BJ (cell line): ENCODE measurements at regions not wholly inside any gene's neighbourhood (a gene's known extent, or its start where the extent isn't known, plus 50 kb on each side); places are given as distances from the start of the nearest gene placed in this dataset.

Experiments used
- CTCF ChIA-PET: fragments of 350-600 bp; formaldehyde crosslinking; extraction: SDS; loops from one replicate; lab custom pipeline; 2021; ENCODE audit warnings: antibody characterized with exemption, inconsistent platforms; lab: Yijun Ruan, JAX
- POLR2A ChIA-PET: fragments of 300-600 bp; sonication (Branson Sonifier 250); formaldehyde crosslinking; extraction: SDS; loops from one replicate; lab custom pipeline; 2021; ENCODE audit warnings: antibody characterized with exemption; lab: Charles Lee
- DNase-seq: peaks from one replicate; pipeline ENCODE4 v3.0.0-alpha.2; 2011; ENCODE audit warnings: low read depth
- H3K27me3 ChIP-seq: 2 replicates; pipeline ENCODE4 v1.6.0; 2011; ENCODE audit warnings: low read length; ENCODE audit not compliant: control insufficient read depth, insufficient read depth
- H3K36me3 ChIP-seq: 2 replicates; pipeline ENCODE4 v1.5.1; 2011; ENCODE audit warnings: low read length; ENCODE audit not compliant: control insufficient read depth, insufficient read depth
- H3K4me3 ChIP-seq: 2 replicates; pipeline ENCODE4 v1.5.1; 2011; ENCODE audit warnings: low read depth, mild to moderate bottlenecking, control low read depth, low read length
- TF ChIP-seq, protein P1 (sequence below): IDR thresholded peaks from 2 replicates; pipeline ENCODE4 v1.5.1; 2011; ENCODE audit warnings: low read depth, mild to moderate bottlenecking, control low read depth, inconsistent platforms, low read length, moderate library complexity; ENCODE audit not compliant: insufficient read depth

GRCh38 chr5:175001311-175001710 is 276.9 kb downstream of the MSX2 start:
- CTCF ChIA-PET = no interaction called here
- no peaks in the 10 kb centered on the region for H3K36me3 ChIP-seq
- no peak for DNase-seq
- TF ChIP-seq, protein P1, sequence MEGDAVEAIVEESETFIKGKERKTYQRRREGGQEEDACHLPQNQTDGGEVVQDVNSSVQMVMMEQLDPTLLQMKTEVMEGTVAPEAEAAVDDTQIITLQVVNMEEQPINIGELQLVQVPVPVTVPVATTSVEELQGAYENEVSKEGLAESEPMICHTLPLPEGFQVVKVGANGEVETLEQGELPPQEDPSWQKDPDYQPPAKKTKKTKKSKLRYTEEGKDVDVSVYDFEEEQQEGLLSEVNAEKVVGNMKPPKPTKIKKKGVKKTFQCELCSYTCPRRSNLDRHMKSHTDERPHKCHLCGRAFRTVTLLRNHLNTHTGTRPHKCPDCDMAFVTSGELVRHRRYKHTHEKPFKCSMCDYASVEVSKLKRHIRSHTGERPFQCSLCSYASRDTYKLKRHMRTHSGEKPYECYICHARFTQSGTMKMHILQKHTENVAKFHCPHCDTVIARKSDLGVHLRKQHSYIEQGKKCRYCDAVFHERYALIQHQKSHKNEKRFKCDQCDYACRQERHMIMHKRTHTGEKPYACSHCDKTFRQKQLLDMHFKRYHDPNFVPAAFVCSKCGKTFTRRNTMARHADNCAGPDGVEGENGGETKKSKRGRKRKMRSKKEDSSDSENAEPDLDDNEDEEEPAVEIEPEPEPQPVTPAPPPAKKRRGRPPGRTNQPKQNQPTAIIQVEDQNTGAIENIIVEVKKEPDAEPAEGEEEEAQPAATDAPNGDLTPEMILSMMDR = no peak
- no peak overlapping the region for H3K4me3 ChIP-seq
- H3K27me3 ChIP-seq = no peaks in the 10 kb centered on the region
- POLR2A ChIA-PET = no interaction called here

DNA sequence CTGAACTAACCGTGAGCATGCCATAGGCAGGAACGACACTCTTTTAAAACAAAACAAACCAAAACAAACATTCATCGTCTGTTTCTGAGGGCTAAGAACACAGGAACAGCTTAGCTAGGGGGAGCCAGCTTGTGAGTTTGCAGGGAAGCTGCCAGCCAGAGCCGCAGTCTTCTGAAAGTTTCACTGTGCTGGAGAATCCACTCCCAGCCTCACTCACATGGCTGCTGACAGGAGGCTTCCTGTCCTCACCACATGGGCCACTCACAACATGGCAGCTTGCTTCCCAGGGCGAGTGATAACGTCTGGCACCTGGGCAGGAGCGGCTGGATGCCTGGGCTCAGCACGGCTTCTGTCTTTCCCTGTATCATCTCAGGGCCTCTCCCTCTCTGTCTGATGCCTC is 275.2 kb downstream of the MSX2 start:
- ChIA-PET POLR2A (no interaction called here), CTCF (no interaction called here)
- Histone ChIP-seq H3K4me3 (no peak overlapping the region), H3K27me3 (no peaks in the 10 kb centered on the region), H3K36me3 (no peaks in the 10 kb centered on the region)
- DNase-seq = no peak
- TF ChIP-seq, protein P1 = no peak

- Histone ChIP-seq H3K27me3 (no peaks in the 10 kb centered on the region), H3K36me3 (no peaks in the 10 kb centered on the region), H3K4me3 (no peak overlapping the region)
- DNase-seq = no peak
- TF ChIP-seq, protein P1 = no peak
- ChIA-PET POLR2A (no interaction called here), CTCF (no interaction called here)
Observed at GRCh38 chr5:174998131-174998730, 273.8 kb downstream of the MSX2 start.

- TF ChIP-seq, protein P1 = no peak
- no peak for DNase-seq
- ChIA-PET POLR2A (no interaction called here), CTCF (no interaction called here)
- no peaks in the 10 kb centered on the region for H3K27me3 ChIP-seq
- H3K4me3 ChIP-seq = no peak overlapping the region
- no peaks in the 10 kb centered on the region for H3K36me3 ChIP-seq
Observed at GRCh38 chr5:174997688-174998087, 273.3 kb downstream of the MSX2 start.

GRCh38 chr5:174996941-174997340 is 272.6 kb downstream of the MSX2 start:
- ChIA-PET CTCF (no interaction called here), POLR2A (no interaction called here)
- no peaks in the 10 kb centered on the region for H3K27me3 ChIP-seq
- TF ChIP-seq, protein P1 = no peak
- DNase-seq = no peak
- no peak overlapping the region for H3K4me3 ChIP-seq
- H3K36me3 ChIP-seq = no peaks in the 10 kb centered on the region
